ENCODE measurements at regions not wholly inside any gene's neighbourhood (a gene's known extent, or its start where the extent isn't known, plus 50 kb on each side); places are given as distances from the start of the nearest gene placed in this dataset.

- no peak overlapping the region for H3K27ac ChIP-seq (ENCODE audit: low read depth, low read length, severe bottlenecking)
- 88% methylated on average over 1 to 2 of the region's 2 CpGs for WGBS, 2 experiments (ENCODE audit: insufficient coverage in 2 of 2)
These were observed 381.9 kb upstream of the PBX1 start for GRCh38 chr1:164177118-164177517.

DNA sequence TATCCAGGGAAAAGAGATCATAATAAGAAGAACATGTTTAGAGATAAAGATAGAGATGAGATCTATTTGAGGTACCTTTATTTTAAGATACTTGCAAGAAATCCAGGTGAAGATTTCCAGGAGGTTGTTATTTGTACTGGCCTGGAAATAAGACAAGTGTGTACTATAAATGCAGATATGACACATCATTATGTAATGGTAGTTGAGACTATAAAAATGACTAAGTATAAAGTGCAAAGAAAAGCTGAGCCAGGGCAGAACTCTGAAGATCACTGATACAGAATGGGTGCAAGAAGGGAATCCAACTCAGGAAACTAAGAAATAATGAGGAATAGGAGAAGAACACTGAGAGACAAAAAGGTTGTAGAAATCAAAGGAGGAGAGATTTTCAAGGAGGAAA lies 378.2 kb upstream of the PBX1 start:
- Histone ChIP-seq H3K4me1 (ENCODE audit: control insufficient read depth, insufficient read depth, low read length, poor library complexity, severe bottlenecking) (no peaks in the 10 kb centered on the region), H3K36me3 (ENCODE audit: control insufficient read depth, insufficient read depth, low read length) (no peaks in the 10 kb centered on the region), H3K27ac (ENCODE audit: low read depth, low read length, severe bottlenecking) (no peak overlapping the region), H3K9me3 (ENCODE audit: control insufficient read depth, low read length) (no peaks in the 10 kb centered on the region), H3K4me3 (ENCODE audit: extremely low read depth, insufficient read depth, low read length, poor library complexity, severe bottlenecking) (no peak overlapping the region)

More at GRCh38 chr1:164177118-164177517, 381.9 kb upstream of the PBX1 start:
- Histone ChIP-seq H3K36me3 (ENCODE audit: control insufficient read depth, insufficient read depth, low read length) (no peaks in the 10 kb centered on the region), H3K4me3 (ENCODE audit: extremely low read depth, insufficient read depth, low read length, poor library complexity, severe bottlenecking) (no peak overlapping the region), H3K9me3 (ENCODE audit: control insufficient read depth, low read length) (no peaks in the 10 kb centered on the region), H3K4me1 (ENCODE audit: control insufficient read depth, insufficient read depth, low read length, poor library complexity, severe bottlenecking) (no peaks in the 10 kb centered on the region)

- no peaks in the 10 kb centered on the region for H3K4me1 ChIP-seq (ENCODE audit: control insufficient read depth, insufficient read depth, low read length, poor library complexity, severe bottlenecking)
- WGBS, 2 experiments (ENCODE audit: insufficient coverage in 2 of 2) = 73 to 95% methylated on average over 2 of the region's 4 CpGs
- H3K4me3 ChIP-seq (ENCODE audit: extremely low read depth, insufficient read depth, low read length, poor library complexity, severe bottlenecking) = no peak overlapping the region
- H3K9me3 ChIP-seq (ENCODE audit: control insufficient read depth, low read length) = no peaks in the 10 kb centered on the region
- no peaks in the 10 kb centered on the region for H3K36me3 ChIP-seq (ENCODE audit: control insufficient read depth, insufficient read depth, low read length)
- H3K27ac ChIP-seq (ENCODE audit: low read depth, low read length, severe bottlenecking) = no peak overlapping the region
These were observed 374.9 kb upstream of the PBX1 start for GRCh38 chr1:164183854-164184635.

- no peaks in the 10 kb centered on the region for H3K36me3 ChIP-seq (ENCODE audit: control insufficient read depth, insufficient read depth, low read length)
- H3K27ac ChIP-seq (ENCODE audit: low read depth, low read length, severe bottlenecking) = no peak overlapping the region
- H3K4me1 ChIP-seq (ENCODE audit: control insufficient read depth, insufficient read depth, low read length, poor library complexity, severe bottlenecking) = no peaks in the 10 kb centered on the region
- H3K4me3 ChIP-seq (ENCODE audit: extremely low read depth, insufficient read depth, low read length, poor library complexity, severe bottlenecking) = no peak overlapping the region
- no peaks in the 10 kb centered on the region for H3K9me3 ChIP-seq (ENCODE audit: control insufficient read depth, low read length)
- 71 to 79% methylated on average over 1 to 3 of the region's 5 CpGs for WGBS, 2 experiments (ENCODE audit: insufficient coverage in 2 of 2)
These were observed 372.1 kb upstream of the PBX1 start for GRCh38 chr1:164186881-164187280.

DNA sequence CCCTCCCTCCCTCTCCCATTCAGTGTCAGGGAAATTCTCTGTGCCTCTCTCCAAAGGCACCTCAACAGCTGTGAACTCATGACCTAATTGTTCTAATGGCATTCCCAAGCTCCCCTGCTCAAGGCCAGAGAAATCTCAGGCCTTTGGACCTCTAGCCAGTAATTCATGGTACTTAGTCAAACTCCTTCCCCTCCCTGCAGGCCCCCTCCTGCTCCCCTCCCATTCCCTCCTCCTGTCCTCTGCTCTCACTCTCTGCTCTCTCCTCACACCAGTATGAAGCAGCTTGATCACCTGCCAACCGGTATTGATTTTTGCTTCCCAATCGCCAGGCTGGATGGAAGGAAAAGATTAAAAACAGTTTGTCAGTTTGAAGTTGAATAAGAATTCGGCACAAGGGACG lies 370.5 kb upstream of the PBX1 start:
- 41 to 43% methylated on average over 2 to 4 of the region's 4 CpGs for WGBS, 2 experiments (ENCODE audit: insufficient coverage in 2 of 2)

DNA sequence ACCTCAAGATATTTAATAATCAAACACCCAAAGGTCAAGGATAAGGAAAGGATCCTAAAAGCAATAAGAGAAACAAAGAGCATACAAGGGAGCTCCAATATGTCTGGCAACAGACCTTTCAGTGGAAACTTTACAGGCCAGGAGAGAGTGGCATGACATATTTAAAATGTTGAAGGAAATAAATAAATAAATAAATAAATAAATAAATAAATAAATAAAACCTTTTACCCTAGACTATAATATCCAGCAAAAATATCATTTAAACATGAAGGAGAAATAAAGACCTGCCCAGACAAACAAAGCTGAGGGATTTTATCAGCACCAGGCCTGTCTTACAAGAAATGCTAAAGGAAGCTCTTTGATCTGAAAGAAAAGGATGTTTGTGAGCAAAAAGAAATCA lies 367.8 kb upstream of the PBX1 start:
- H3K36me3 ChIP-seq (ENCODE audit: control insufficient read depth, insufficient read depth, low read length) = no peaks in the 10 kb centered on the region
- H3K4me1 ChIP-seq (ENCODE audit: control insufficient read depth, insufficient read depth, low read length, poor library complexity, severe bottlenecking) = no peaks in the 10 kb centered on the region
- H3K9me3 ChIP-seq (ENCODE audit: control insufficient read depth, low read length) = no peaks in the 10 kb centered on the region
- H3K27ac ChIP-seq (ENCODE audit: low read depth, low read length, severe bottlenecking) = no peak overlapping the region
- no peak overlapping the region for H3K4me3 ChIP-seq (ENCODE audit: extremely low read depth, insufficient read depth, low read length, poor library complexity, severe bottlenecking)

More for the DNA sequence above, 370.5 kb upstream of the PBX1 start:
- H3K4me1 ChIP-seq (ENCODE audit: control insufficient read depth, insufficient read depth, low read length, poor library complexity, severe bottlenecking) = no peaks in the 10 kb centered on the region
- no peaks in the 10 kb centered on the region for H3K9me3 ChIP-seq (ENCODE audit: control insufficient read depth, low read length)
- no peak overlapping the region for H3K27ac ChIP-seq (ENCODE audit: low read depth, low read length, severe bottlenecking)
- H3K4me3 ChIP-seq (ENCODE audit: extremely low read depth, insufficient read depth, low read length, poor library complexity, severe bottlenecking) = no peak overlapping the region
- H3K36me3 ChIP-seq (ENCODE audit: control insufficient read depth, insufficient read depth, low read length) = no peaks in the 10 kb centered on the region

- Histone ChIP-seq H3K9me3 (ENCODE audit: control insufficient read depth, low read length) (no peaks in the 10 kb centered on the region), H3K36me3 (ENCODE audit: control insufficient read depth, insufficient read depth, low read length) (no peaks in the 10 kb centered on the region), H3K27ac (ENCODE audit: low read depth, low read length, severe bottlenecking) (no peak overlapping the region), H3K4me1 (ENCODE audit: control insufficient read depth, insufficient read depth, low read length, poor library complexity, severe bottlenecking) (no peaks in the 10 kb centered on the region), H3K4me3 (ENCODE audit: extremely low read depth, insufficient read depth, low read length, poor library complexity, severe bottlenecking) (no peak overlapping the region)
- WGBS, 2 experiments (ENCODE audit: insufficient coverage in 2 of 2) = 89 to 93% methylated on average over 2 to 3 of the region's 3 CpGs
These were observed 348.7 kb upstream of the PBX1 start for GRCh38 chr1:164210211-164210739.

- Histone ChIP-seq H3K4me1 (ENCODE audit: control insufficient read depth, insufficient read depth, low read length, poor library complexity, severe bottlenecking) (no peaks in the 10 kb centered on the region), H3K36me3 (ENCODE audit: control insufficient read depth, insufficient read depth, low read length) (no peaks in the 10 kb centered on the region), H3K27ac (ENCODE audit: low read depth, low read length, severe bottlenecking) (no peak overlapping the region), H3K4me3 (ENCODE audit: extremely low read depth, insufficient read depth, low read length, poor library complexity, severe bottlenecking) (no peak overlapping the region), H3K9me3 (ENCODE audit: control insufficient read depth, low read length) (no peaks in the 10 kb centered on the region)
These were observed 335.6 kb upstream of the PBX1 start for GRCh38 chr1:164223378-164223777.

DNA sequence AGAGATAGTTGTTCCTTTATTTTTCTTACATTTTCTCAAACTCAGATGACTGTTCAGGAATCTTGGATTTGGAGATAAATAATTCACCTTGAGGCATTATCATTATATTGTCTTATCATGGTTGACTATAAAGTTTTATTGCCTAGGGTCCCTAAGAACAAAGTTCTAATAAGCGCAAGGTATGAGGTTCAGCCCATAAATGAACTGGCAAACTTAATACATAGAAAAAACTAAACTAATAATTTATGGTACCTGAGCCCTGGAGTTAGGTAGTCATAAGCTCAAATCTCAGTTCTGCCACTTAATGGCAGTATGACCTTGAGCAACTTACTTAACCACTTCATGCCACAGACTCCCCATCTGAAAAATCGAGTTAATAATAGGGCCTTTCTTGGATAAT lies 334.0 kb upstream of the PBX1 start:
- Histone ChIP-seq H3K9me3 (ENCODE audit: control insufficient read depth, low read length) (no peaks in the 10 kb centered on the region), H3K36me3 (ENCODE audit: control insufficient read depth, insufficient read depth, low read length) (no peaks in the 10 kb centered on the region), H3K4me1 (ENCODE audit: control insufficient read depth, insufficient read depth, low read length, poor library complexity, severe bottlenecking) (no peaks in the 10 kb centered on the region), H3K4me3 (ENCODE audit: extremely low read depth, insufficient read depth, low read length, poor library complexity, severe bottlenecking) (no peak overlapping the region), H3K27ac (ENCODE audit: low read depth, low read length, severe bottlenecking) (no peak overlapping the region)
- no CpG with 5 or more reads among the region's 2 CpGs for WGBS, 2 experiments (ENCODE audit: insufficient coverage in 2 of 2)

DNA sequence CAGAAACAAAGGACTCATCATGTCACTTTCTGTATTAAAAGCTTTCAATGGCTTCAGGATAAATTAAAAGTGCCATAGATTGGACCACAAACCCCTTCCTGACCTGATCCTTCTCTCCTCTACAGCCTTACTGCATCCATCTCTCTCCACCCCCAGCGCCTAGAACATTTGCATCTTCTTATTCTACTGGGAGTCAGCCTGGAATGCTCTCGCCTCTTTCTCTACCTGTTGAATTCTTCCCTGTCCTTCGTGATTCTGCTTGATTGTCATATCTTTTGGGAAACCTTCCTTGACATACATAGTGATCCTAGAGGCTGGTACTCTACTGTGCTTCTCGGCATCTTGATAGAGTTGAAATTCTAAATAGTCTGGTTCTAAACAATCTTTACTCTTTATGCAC lies 332.0 kb upstream of the PBX1 start:
- no peaks in the 10 kb centered on the region for H3K4me1 ChIP-seq (ENCODE audit: control insufficient read depth, insufficient read depth, low read length, poor library complexity, severe bottlenecking)
- no peak overlapping the region for H3K27ac ChIP-seq (ENCODE audit: low read depth, low read length, severe bottlenecking)
- 76 to 90% methylated on average over 1 to 2 of the region's 4 CpGs for WGBS, 2 experiments (ENCODE audit: insufficient coverage in 2 of 2)
- no peak overlapping the region for H3K4me3 ChIP-seq (ENCODE audit: extremely low read depth, insufficient read depth, low read length, poor library complexity, severe bottlenecking)
- H3K36me3 ChIP-seq (ENCODE audit: control insufficient read depth, insufficient read depth, low read length) = no peaks in the 10 kb centered on the region
- H3K9me3 ChIP-seq (ENCODE audit: control insufficient read depth, low read length) = no peaks in the 10 kb centered on the region

- WGBS, 2 experiments (ENCODE audit: insufficient coverage in 2 of 2) = 94 to 100% methylated on average over 1 to 5 of the region's 6 CpGs
- H3K9me3 ChIP-seq (ENCODE audit: control insufficient read depth, low read length) = no peaks in the 10 kb centered on the region
These were observed 330.1 kb upstream of the PBX1 start for GRCh38 chr1:164228928-164229327.

More at GRCh38 chr1:164228928-164229327, 330.1 kb upstream of the PBX1 start:
- H3K27ac ChIP-seq (ENCODE audit: low read depth, low read length, severe bottlenecking) = no peak overlapping the region
- no peaks in the 10 kb centered on the region for H3K36me3 ChIP-seq (ENCODE audit: control insufficient read depth, insufficient read depth, low read length)
- H3K4me1 ChIP-seq (ENCODE audit: control insufficient read depth, insufficient read depth, low read length, poor library complexity, severe bottlenecking) = no peaks in the 10 kb centered on the region
- H3K4me3 ChIP-seq (ENCODE audit: extremely low read depth, insufficient read depth, low read length, poor library complexity, severe bottlenecking) = no peak overlapping the region
